ENCODE measurements at regions not wholly inside any gene's neighbourhood (a gene's known extent, or its start where the extent isn't known, plus 50 kb on each side); places are given as distances from the start of the nearest gene placed in this dataset.

GRCh38 chr3:39757307-39757706, 52.1 kb upstream of the MYRIP start:
- Mint-ChIP-seq H3K36me3 (ENCODE audit: low read depth) (no peaks in the 10 kb centered on the region), H3K9me3 (no peaks in the 10 kb centered on the region), H3K4me1 (ENCODE audit: low read depth) (no peaks in the 10 kb centered on the region), H3K27me3 (peaks cover 5% of the 10 kb centered on the region), H3K4me3 (no peak overlapping the region), H3K27ac (no peak overlapping the region)
- CTCF ChIA-PET = no interaction called here
- no peak for TF ChIP-seq CTCF (IDR thresholded peaks at IDR 0.05)
- POLR2A ChIA-PET = interaction anchor here (0.6 kb wide), 1 partner anchor 332 kb away, joined by 4 read pairs; no protein-coding TSS in a partner anchor
- no peak for DNase-seq
- intact Hi-C loops (cut with micrococcal nuclease) = no loop called here
- no peak for ATAC-seq
